Activated T-helper 9 cell treated with anti-CD3 and anti-CD28 coated beads, Interleukin-2, amount 50 U/mL, for 16 hours (primary cell): ENCODE measurements at regions not wholly inside any gene's neighbourhood (a gene's known extent, or its start where the extent isn't known, plus 50 kb on each side); places are given as distances from the start of the nearest gene placed in this dataset.

Source experiments
- DNase-seq: peaks from one replicate; pipeline ENCODE4 v3.0.0-alpha.2; 2020; ENCODE audit warnings: low read depth

DNA sequence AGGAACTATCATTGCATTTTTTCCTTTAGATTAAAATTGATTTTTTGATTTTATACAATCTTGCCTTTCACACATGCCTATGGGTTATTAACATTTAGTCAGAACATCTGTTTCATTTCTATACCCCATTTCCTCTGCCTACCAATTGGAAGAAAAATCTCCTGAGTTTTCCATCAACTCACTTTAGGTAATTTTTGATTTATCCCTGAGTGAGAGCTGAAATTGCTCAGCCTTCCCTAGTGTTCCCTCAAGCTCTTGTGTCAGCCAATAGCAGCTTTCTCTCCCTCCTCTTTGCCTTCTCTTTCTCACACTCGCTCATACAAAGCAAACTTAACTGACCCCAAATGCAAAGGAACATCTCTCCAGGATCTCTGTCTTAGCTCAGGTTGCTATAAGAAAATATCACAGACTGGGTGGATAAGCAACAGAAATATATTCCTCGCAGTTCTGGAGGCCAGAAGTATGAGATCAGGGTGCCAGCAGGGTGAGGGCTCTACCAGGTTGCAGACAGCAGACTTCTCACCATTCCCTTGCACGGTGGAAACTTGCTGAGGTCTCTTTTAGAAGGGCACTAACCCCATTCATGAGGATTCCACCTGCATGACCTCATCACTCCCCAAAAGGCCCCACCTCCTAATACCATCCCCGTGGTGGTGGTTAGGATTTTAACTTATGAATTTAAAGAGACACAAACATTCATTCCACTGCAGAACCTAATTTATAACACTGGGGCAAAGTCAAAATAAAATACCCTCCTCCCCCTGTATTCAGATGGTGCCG is 224.2 kb upstream of the SFSWAP start:
- no peak for DNase-seq

DNA sequence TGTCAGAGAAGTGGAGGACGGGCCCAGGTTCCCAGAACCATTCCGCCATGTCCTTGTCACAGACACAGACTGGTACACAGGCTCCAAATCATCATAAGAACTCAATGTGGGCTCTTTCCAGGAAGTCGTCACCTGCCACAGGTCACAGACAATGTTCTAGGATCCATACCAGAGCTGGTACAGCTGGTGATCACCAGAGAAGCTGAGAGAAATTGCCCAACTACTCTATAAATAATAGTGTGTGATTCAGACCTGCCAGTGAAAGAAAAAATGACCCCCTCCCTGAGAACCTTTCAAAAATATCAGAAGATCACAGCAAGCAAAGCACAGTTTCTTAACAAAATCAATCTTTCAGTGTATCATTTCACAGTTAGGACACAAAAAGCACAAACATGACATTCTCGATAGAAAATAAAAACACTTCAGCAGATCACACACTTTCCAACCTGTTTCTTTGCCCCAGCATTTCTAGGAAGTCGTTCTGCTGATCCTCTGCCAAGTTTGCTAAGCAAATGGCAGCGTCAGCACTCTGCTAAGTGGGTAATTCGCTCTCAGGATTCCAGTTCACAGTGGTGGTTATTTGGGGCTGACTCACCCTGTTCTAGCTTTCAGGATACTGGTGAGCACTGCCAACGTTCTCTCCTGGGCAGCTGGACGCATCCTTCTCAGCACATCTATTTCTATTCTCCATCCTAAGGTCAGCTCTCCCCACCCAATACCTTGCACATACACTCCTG is 223.3 kb upstream of the SFSWAP start:
- no peak for DNase-seq

DNA sequence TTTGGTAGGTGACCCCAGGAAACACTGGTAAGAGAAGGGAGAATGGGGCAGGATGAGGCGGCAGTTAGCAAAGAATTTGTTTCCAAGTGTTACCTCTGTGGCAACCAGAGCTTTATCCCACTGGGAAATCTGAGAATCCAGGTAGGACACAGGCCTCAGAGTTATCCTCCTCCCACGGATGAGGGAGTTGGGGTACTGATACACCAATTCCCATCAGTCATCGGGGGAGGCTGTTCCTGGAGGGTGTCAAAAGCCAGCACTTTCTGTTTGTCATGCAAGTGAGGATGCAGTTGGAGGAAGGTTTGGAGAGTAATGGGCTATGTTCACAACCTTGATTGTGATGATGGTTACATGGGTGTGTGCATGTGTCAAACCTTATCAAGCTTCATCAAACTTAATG is 221.2 kb upstream of the SFSWAP start:
- DNase-seq: no peak

DNA sequence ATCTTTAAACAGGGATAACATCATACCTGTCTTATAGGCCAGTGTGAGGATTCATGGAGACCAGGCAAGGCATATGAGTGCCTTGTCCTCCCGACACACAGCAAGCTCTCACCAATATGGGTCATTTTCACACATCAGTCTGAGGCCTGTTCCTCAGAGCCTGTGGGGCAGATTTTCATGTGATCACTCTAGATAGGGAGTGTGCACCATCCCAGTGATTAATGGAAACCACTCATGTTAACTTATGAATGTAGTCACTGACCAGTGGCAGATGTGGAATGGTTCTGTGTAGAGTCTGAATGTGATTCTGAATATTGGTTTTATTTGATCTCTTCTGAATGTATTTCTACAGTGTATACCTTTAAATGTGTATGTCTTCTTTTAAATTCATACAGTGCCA is 219.7 kb upstream of the SFSWAP start:
- no peak for DNase-seq

DNA sequence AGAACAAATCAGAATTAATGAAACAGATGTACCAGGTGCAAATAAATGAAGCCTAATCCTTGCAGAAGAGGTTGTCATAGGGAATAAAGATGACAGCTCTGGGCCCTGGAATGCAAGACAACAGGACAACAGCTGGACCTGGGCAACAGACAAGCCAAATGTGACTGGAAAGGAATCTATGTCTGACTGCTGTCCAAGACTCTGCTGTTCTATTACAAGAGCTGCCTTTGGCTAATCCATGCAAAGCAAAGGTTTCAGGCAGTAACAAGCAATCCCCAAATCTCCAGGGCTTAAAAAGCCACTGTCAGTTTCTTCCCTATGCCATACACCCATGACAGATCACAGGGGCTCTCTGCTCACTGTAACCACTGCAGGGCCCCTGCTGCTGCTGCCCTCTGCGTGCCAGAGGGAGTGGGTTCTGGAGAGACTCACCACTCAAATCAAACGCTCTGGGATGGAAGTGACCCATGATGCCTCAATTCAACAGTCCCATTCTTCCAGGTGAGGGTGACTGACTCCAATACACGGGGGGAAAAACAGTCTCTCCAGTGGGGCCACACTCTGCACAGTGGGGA is 218.9 kb upstream of the SFSWAP start:
- no peak for DNase-seq

DNA sequence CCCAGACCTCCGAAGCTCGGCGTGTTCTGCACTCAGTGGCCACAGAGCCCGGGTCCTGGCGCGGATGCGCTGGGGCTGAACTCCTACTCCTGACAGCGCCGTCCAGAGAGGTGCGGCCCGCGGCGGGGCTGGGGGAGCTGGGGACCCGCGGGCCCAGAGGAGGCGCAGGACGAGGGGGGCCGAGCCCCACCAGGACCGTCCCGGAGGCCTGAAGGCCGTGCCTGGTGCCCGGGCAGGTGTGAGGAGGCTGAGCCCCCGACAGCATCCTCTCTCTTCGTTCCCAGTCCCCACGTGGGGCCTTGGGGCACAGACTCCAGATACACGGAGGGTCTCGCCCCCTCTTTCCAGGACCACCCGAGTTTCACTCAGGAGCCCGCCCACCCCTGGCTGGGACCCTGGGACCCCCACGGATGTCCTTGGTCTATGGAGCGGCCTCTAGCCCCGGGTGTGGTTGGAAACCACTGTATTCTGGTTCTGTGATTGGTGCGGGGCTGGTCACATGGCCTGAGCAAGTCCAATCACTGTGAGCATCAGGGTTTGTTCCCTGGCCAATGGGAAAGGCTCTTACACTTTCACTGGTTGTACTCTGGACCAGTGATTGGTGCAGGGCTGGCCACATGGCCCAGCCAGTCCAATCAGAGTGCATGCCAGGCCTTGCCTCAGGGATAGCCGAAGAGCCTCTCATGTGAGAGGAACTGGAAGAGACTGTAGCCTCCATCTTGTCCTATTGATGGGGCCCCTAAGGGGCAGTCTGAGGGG is 217.6 kb upstream of the SFSWAP start:
- no peak for DNase-seq

DNA sequence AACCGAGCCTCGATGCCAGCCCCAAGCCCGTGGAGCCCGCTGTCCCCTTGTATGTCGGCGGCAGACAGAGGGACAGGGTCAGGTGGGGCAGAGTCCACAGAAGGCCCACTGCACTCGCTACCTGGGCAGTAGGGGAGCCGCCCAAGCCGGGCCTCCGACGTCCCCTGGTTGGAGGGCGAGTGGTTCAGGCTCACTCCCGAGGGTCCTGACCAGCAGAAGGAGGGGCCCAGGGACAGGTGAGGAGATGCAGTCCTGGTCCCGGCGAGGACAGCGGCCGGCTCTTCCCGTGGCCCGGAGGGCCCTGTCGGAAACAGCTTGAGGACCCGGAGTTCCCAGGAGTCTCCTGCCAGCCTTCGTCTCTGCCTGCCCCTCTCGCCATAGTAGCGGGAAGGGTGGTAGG is 216.7 kb upstream of the SFSWAP start:
- no peak for DNase-seq

DNA sequence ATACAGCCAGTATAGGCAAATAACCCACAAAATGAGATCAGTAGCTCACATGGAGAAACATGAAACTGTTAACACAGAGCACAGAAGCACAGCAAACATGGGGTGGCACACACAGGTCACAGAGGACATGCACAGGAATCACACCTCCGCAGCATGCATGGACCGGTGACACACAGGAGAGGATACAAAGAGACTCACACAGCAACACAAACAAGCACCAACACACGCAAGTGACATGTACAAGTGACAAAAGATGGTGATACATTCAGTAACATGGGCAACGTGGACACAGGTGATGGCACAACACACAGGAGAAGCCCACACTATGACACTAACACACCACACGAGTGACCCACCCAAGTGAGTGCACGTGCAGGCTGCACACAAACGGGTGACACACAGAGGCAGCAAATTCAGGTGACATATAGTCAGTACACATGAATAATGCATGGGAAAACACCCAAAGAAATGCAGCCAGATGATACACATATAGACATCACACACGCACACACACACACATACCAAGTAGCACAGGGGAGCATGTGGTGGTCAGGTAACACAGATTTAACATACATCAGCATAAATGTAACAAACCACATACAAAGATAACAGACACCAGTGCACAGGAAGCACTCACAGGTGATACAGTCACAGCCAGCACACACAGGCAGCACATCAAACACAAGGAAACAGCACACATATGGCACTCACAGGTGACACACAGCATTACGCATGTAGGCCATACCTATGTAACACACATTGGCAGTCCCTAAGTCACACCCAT is 216.0 kb upstream of the SFSWAP start:
- DNase-seq: no peak

DNA sequence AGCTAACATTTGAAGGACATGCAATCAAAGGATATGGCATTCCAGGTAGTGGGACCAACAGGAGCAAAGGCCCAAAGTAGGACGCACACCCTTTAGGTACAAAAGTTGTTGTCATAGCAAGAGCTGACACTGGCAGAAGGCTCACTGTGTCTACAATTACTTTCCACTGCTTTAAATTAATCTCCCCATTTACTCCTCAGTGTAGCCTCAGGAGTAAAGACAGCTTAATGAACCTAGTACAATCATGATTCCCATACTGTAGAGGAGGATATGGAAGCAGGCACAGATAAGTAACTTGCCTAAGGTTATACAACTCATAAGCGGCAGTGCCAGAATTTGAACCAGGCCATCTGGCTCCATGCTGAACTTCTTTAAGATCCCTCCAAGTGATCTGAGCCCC is 212.9 kb upstream of the SFSWAP start:
- DNase-seq: no peak

DNA sequence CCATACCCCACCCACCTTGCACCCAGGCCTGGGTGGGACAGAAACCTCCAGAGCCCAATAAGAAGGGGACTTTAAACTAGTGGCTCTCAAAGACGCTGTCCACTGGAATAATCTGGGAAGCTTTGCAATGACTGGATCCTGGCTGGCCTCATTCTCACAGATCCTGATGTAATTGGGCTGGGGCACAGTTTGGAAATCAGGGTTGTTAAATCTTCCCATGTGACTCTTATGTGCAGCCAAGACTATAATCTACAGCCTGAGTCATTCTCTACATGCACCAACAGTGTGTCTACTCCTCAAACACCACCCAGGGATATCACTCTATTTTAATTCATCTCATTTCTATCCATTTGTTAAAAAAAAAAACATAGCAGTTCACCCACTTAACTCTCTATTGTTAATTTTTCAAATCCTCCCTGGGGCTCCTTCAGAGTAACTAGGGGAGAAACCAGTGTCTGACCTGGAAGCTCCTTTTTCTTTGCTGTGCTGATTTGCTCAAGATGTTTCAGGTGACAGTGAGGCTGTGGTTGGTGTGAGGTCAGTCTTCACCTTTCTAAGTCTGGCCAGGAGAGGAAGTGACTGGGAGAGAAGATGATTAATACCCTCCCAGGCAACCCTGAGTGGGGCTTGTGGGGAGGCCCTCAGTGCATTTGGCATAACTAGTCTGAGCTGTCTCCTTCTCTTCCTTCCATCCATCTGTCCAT is 211.6 kb upstream of the SFSWAP start:
- DNase-seq: no peak

DNA sequence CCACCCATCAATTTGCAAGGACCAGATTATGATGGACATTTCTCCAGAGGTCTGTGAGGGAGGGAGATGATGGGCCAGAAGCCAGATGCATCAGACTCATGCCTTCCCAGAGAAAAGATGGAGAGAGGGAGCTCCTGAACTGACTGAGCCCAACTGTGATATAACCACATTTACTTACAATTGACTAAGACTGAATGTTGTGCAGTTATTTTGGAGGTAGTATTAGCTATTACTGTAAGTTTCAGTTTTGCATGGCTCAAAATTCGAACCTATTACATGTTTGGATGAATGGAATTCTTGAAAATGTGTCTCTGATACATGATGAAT is 211.1 kb upstream of the SFSWAP start:
- no peak for DNase-seq

DNA sequence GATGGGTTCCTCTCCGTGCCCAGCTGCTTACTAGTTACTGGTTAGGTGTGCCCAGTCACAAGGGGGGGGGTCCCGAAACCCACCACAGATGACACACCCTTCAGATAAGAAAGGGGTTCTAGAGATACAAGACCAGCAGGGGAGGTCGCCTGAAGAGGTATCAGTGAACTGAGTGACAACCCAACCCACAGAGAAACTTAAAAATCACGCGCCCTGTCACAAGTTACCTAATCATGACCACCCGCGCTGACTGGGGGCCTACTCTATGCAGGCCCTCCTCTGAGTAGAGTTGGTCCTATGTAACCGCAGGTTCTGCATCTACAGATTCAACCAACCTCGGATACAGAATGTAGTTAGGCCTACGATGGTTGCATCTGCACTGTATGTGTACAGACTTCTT is 210.3 kb upstream of the SFSWAP start:
- DNase-seq: no peak

DNA sequence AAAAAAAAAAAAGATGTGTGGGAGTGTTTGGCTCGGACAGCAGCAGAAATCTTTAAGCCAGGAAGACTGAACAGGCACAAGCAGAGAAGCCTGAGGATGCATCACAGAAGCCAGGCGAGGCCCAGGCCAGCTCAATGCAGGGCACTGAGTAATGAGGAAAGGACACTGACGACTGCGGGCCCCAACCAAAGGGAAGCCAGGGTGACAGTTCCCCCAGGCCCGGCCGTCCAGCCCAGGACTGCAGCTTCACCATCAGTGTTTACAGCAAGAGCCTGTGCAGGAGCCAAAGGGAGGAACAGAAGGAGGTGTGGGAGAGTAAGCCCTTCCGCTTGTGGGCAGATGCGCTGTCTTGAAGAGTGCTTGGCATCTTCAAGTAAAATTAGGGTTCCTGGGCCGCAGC is 205.3 kb upstream of the SFSWAP start:
- DNase-seq: no peak

DNA sequence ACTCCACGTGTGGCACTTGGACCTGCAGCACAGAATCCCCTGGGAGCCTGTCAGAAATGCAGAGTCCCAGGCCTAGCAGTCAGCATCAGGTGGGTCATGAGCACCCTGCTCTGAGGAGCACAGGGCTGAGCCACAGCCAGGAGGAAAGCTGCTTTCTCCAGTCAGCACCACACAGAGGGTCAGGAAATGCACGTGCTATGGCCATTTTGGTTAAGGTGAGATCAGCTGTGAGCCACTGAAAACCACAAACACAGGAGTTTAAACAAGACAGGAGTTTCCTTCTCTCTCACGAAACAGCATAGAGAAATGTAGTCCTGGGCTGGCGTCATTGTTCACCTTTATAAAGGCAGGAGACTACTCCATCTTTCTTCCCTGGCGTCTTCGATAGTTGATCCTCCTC is 204.5 kb upstream of the SFSWAP start:
- DNase-seq: no peak

DNA sequence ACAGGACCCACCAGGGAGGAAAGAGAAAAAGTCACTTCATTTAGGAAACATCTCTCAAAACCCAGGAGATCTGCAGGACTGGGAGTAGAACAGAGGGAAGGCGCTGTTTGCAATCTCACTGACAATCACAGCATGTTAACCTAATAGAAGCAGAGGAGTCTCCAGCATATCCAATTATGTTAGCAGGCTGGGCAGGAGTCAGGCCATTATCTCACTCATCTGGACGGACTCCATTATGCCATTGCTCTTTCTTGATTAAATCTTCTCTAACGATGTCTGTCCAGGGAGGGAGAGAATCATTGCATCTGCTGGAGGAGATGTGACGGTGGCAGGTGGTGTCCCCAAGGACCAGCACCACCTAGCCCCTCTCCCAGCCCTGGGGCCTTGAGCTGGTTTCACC is 203.8 kb upstream of the SFSWAP start:
- no peak for DNase-seq

DNA sequence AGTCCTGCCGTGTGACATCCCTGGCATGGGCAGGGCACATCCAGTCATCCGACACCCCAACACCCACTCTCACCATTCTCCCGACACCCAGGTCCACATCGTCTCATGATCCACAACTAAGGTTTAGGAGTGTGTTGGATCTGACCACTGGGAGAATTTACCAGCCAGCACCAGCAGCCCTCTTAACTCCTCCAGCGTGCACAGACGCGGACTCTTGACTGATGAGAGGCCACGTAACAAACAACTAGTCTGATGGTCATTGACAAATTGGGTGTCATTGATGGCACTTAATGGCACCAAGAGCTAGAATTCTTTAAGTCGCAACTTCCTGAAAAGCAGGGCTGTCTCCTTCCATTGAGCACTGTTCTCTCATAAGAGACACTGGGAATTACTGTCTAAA is 203.0 kb upstream of the SFSWAP start:
- no peak for DNase-seq

DNA sequence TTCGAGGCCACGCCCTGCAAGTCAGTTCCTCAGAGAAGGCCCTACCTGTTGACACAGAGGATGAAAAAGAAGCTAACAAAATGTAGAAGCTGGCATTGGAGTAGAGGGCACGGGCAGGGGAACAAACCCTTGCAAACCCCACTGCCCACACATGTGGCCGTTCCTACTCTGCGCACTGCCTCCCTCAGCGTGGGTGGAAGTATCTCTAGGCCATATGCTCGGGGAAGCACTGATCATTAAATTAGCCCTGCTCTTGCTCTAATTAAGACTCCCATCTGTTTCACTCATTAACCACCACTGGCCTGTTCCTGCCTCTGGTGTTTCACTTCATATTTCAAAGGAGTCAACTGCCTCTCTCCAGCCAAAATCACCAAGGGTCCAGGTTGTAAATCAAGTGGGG is 201.2 kb upstream of the SFSWAP start:
- no peak for DNase-seq

DNA sequence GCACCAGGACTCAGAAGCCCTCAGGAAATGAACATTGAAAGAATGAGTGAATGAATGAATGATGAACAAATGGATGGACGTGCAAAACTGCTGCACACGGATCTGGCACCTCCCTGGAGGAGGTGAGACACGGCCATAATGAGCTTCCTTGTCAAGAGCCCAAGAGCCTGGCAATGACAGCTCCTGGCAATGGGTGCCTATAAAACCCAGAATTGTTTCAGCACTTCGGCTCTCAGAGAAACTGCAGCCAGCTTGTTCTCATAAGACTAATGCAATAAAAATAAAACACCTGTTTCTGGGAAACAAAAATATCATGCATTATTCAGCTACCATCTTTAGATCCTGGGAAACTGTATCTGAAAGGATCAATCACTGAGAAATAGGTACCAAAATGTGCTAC is 200.5 kb upstream of the SFSWAP start:
- no peak for DNase-seq

DNA sequence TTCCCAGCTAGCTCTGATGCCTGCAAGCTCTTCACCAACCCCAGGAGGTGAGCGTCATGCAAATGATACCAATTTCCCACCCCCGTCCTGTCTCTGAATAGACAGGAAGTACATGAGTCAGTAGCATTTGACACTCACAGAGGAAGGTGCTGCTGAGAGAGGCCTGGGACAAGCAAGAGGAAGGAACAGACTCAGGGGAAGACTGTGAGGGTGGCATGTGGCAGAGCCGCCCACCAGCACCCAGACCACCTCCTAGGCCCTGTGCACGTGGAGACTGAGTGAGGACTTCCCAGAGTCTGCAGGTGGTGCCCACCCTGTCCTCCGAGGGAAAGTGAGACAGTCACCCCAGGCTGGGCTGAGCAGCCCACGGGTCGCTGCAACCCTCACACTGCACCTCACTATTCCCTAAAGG is 199.5 kb upstream of the SFSWAP start:
- peak; percentile 8 for DNase-seq

DNA sequence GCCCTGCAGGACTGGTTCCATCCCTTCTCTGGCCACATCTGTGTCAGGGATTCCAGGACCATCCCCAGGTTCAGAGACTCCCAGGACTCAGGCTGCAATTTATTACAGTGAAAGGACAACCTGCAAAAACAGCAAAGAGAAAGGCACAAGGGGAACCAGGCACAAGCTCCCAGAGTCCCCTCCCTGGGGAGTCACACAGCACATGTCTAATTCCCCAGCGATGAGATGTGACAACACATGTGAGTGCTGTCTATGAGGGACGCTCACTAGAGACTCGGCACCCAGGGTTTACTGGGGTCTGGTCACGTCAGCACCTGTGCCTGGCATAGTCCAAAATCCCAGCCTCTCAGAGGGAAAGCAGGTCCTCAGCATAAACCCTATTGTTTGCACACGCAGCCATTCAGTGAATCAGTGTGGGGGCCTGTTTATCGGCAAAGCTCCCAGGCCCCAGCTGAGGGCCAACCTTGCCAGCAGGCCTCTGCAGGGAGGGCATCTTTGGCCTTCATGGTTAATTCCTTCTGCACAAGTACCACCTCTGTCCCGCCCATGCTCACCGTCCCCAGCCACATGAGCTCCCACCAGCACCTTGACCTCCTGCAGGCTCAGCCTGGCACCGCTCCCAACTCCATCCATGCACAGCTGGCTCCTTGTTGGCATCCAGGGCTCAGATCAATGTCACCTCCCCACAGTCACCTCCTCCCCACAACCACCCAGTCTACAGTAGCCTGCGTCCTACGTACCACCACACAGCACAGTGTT is 198.9 kb upstream of the SFSWAP start:
- DNase-seq: no peak

DNA sequence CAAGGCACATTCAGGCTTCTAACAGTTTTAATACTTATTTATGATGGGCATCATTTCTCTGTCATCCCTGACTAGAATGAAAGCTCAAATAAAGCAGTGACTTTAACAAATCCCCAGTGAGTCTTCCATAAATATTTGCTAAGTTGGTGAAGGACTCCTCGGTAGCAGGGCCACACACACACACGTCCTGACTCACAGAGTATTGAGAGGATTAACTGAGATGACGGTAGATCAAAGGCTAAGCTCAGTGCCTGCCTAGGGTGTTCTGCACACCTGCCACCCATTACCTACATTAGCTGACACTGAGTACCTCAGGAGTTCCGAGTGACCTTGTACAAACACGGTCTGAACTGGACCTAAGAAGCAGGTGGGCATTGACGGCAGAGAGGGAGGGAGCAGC is 197.3 kb upstream of the SFSWAP start:
- DNase-seq: no peak
